ENCODE measurements at regions not wholly inside any gene's neighbourhood (a gene's known extent, or its start where the extent isn't known, plus 50 kb on each side); places are given as distances from the start of the nearest gene placed in this dataset.
"Not testable (repeated sequence)": the region's sequence is repeated elsewhere in the genome, so short reads cannot be mapped to it uniquely, and the experiment has no call there.

DNA sequence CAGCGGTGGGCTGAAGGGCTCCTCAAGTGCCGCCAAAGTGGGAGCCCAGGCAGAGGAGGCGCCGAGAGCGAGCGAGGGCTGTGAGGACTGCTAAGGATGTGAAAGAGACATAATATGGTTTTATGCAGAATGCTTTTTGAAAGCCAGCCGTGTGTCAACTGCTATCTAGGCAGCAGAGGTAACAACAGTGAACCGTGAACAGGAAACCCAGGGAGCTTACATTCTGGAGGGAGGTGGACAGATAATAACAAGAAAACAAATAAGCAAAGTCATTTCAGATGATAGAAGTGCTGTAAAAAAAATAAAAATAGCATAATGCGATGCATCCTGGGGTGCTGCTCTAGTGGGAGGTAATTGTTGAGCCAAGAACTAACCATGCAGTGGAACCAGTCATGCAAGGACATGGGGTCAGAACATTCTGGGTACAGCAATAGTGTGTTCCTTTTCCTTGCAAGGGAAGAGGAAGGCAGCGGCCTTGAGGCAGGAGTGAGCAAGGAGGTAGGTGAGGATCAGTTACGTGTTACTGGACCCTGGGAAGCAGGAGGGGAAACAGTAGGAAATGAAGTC, 134.4 kb upstream of the TMEM170B start:
- TF ChIP-seq, protein P1, sequence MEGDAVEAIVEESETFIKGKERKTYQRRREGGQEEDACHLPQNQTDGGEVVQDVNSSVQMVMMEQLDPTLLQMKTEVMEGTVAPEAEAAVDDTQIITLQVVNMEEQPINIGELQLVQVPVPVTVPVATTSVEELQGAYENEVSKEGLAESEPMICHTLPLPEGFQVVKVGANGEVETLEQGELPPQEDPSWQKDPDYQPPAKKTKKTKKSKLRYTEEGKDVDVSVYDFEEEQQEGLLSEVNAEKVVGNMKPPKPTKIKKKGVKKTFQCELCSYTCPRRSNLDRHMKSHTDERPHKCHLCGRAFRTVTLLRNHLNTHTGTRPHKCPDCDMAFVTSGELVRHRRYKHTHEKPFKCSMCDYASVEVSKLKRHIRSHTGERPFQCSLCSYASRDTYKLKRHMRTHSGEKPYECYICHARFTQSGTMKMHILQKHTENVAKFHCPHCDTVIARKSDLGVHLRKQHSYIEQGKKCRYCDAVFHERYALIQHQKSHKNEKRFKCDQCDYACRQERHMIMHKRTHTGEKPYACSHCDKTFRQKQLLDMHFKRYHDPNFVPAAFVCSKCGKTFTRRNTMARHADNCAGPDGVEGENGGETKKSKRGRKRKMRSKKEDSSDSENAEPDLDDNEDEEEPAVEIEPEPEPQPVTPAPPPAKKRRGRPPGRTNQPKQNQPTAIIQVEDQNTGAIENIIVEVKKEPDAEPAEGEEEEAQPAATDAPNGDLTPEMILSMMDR (IDR thresholded peaks at IDR 0.05): no peak
- no peaks in the 10 kb centered on the region for H3K79me2 ChIP-seq
- H3K4me2 ChIP-seq (ENCODE audit: low read length): no peak overlapping the region
- H3K4me1 ChIP-seq: no peaks in the 10 kb centered on the region
- H3K4me3 ChIP-seq (ENCODE audit: low read depth, low read length): no peak overlapping the region
- H3K9me3 ChIP-seq (ENCODE audit: control insufficient read depth, low read length): no peaks in the 10 kb centered on the region
- H3K36me3 ChIP-seq (ENCODE audit: control insufficient read depth, insufficient read depth, low read length): no peaks in the 10 kb centered on the region
- no peaks in the 10 kb centered on the region for H3K27me3 ChIP-seq (ENCODE audit: control insufficient read depth, insufficient read depth, low read length)
- no peak overlapping the region for H3K9ac ChIP-seq
- H3K27ac ChIP-seq: no peak overlapping the region
- no peak overlapping the region for H2AFZ ChIP-seq

DNA sequence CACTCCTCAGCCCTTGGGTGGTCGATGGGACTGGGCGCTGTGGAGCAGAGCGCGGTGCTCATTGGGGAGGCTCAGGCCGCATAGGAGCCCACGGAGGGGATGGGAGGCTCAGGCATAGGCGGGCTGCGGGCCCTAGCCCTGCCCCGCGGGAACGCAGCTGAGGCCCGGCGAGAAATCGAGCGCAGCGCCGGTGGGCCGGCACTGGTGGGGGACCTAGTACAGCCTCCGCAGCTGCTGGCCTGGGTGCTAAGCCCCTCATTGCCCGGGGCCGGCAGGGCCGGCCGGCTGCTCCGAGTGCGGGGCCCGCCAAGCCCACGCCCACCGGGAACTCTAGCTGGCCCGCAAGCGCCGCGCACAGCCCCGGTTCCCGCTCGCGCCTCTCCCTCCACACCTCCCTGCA, 135.0 kb upstream of the TMEM170B start:
- H3K27me3 ChIP-seq (ENCODE audit: control insufficient read depth, insufficient read depth, low read length); H3K9ac ChIP-seq; H3K9me3 ChIP-seq (ENCODE audit: control insufficient read depth, low read length); H2AFZ ChIP-seq; H3K36me3 ChIP-seq (ENCODE audit: control insufficient read depth, insufficient read depth, low read length); H3K79me2 ChIP-seq; H3K4me1 ChIP-seq; H3K4me3 ChIP-seq (ENCODE audit: low read depth, low read length); H3K27ac ChIP-seq; H3K4me2 ChIP-seq (ENCODE audit: low read length): not testable (repeated sequence)

DNA sequence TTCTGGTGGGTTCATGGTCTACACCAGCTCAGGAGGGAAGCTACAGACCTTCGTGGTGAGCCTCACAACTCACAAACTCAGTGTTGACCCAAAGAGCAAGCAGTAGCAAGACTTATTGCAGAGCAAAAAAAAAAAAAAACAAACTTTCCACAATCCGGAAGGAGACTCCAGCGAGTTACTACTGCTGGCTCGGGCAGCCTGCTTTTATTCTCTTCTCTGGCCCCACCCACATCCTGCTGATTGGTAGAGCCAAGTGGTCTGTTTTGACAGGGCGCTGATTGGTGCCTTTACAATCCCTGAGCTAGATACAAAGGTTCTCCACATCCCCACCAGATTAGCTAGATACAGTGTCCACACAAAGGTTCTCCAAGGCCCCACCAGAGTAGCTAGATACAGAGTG, 135.6 kb upstream of the TMEM170B start:
- H3K4me2 ChIP-seq (ENCODE audit: low read length); H2AFZ ChIP-seq; H3K79me2 ChIP-seq; H3K9me3 ChIP-seq (ENCODE audit: control insufficient read depth, low read length); H3K36me3 ChIP-seq (ENCODE audit: control insufficient read depth, insufficient read depth, low read length); H3K9ac ChIP-seq; H3K4me1 ChIP-seq; H3K27ac ChIP-seq; H3K27me3 ChIP-seq (ENCODE audit: control insufficient read depth, insufficient read depth, low read length); H3K4me3 ChIP-seq (ENCODE audit: low read depth, low read length): not testable (repeated sequence)

DNA sequence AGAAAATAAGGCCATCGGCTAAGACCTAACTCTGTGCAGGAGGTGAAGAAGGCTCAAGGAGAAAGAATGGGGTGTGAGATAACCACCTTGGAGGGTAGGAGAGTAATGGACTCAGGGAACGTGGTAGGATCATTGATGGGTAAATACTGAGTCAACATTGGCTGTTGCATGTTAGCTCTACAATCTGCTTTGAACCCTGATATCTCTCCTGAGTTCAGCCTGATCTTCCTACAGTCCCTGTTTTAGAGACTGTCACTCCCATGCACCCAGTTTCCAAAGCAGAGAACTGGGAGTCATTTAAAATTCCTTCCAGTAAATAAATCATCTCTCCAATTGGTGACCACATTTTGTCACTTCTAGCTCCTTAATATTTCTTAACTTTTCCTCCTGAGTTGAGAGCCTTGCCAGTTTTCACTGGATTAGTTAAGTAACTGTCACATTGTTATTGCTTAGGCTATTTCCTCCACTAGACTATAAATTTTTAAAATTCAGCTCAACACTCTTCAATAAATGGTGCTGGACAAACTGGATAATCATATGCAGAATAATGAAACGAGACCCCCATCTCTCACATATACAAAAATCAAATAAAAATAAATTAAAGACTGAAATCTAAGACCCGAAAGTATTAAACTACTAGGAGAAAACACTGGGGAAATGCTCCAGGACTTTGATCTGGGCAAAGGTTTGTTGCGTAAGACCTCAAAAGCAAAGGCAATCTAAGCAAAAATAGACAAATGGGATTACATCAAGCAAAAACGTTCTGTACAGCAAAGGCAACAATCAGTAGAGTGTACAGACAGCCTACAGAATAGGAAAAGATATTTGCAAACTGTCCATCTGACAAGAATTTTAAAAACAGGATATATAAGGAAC, 138.9 kb upstream of the TMEM170B start:
- TF ChIP-seq, protein P1 (IDR thresholded peaks at IDR 0.05): no peak
- H2AFZ ChIP-seq: no peak overlapping the region
- H3K4me2 ChIP-seq (ENCODE audit: low read length): no peak overlapping the region
- H3K9ac ChIP-seq: no peak overlapping the region
- H3K36me3 ChIP-seq (ENCODE audit: control insufficient read depth, insufficient read depth, low read length): no peaks in the 10 kb centered on the region
- H3K4me1 ChIP-seq: no peaks in the 10 kb centered on the region
- H3K4me3 ChIP-seq (ENCODE audit: low read depth, low read length): no peak overlapping the region
- no peak overlapping the region for H3K27ac ChIP-seq
- no peaks in the 10 kb centered on the region for H3K27me3 ChIP-seq (ENCODE audit: control insufficient read depth, insufficient read depth, low read length)
- H3K9me3 ChIP-seq (ENCODE audit: control insufficient read depth, low read length): no peaks in the 10 kb centered on the region
- H3K79me2 ChIP-seq: no peaks in the 10 kb centered on the region

DNA sequence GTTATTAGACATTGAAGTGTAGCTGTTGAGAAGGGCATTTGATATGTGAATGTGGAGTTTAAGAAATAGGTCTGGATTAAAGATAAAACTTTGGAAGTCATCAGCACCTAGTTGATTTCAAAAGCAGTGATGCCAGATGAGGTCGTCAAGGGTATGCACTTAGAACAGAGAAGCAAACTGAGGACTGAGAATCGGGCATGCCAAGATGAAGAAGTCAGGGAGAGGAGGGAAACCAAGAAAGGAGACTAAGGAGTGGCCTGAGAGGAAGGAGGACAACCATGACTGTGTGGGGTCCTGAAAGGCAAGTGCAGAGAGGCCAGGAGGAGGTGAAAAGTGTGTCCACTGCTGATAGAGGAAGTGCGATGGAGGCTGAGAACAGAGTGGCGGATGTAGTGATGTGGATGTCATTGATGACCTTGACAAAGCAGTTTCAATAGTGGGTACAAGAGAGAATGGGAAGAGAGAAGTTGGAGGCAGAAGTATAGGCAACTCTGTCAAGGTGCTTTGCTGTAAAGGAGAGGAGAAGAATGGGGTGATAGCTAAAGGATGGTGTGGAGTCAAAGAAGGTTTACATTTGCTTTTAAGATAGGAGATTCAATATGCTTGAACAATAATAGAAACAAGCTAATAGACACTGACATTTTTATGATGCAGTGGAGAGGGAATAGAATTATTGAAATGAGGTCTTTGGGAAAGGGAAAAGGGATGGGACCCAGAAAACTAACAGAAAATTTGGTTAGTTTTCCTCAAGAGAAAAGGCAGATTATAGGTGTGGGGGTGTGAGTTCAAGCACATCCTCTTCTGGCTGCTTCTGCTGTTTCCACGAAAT, 139.7 kb upstream of the TMEM170B start:
- no peak overlapping the region for H3K27ac ChIP-seq
- no peaks in the 10 kb centered on the region for H3K36me3 ChIP-seq (ENCODE audit: control insufficient read depth, insufficient read depth, low read length)
- no peaks in the 10 kb centered on the region for H3K4me1 ChIP-seq
- no peak overlapping the region for H2AFZ ChIP-seq
- no peaks in the 10 kb centered on the region for H3K79me2 ChIP-seq
- no peaks in the 10 kb centered on the region for H3K27me3 ChIP-seq (ENCODE audit: control insufficient read depth, insufficient read depth, low read length)
- H3K9me3 ChIP-seq (ENCODE audit: control insufficient read depth, low read length): no peaks in the 10 kb centered on the region
- H3K9ac ChIP-seq: no peak overlapping the region
- no peak overlapping the region for H3K4me3 ChIP-seq (ENCODE audit: low read depth, low read length)
- H3K4me2 ChIP-seq (ENCODE audit: low read length): no peak overlapping the region
- TF ChIP-seq, protein P1 (IDR thresholded peaks at IDR 0.05): no peak
